ENCODE measurements at regions not wholly inside any gene's neighbourhood (a gene's known extent, or its start where the extent isn't known, plus 50 kb on each side); places are given as distances from the start of the nearest gene placed in this dataset.

- no peaks in the 10 kb centered on the region for H3K36me3 Mint-ChIP-seq (ENCODE audit: low read depth)
- H3K27me3 Mint-ChIP-seq (ENCODE audit: low read depth, poor library complexity), result no peaks in the 10 kb centered on the region
- H3K27ac Mint-ChIP-seq, result no peak overlapping the region
- no peak for DNase-seq
- H3K4me1 Mint-ChIP-seq, result no peaks in the 10 kb centered on the region
- no peak overlapping the region for H3K4me3 Mint-ChIP-seq
- no peak for TF ChIP-seq CTCF (IDR thresholded peaks at IDR 0.05)
- H3K9me3 Mint-ChIP-seq, result no peaks in the 10 kb centered on the region
Measured at GRCh38 chr21:27799861-27800260, 833.0 kb upstream of the ADAMTS5 start.

GRCh38 chr21:27796106-27796505 is 829.2 kb upstream of the ADAMTS5 start:
- no peak for DNase-seq
- Mint-ChIP-seq H3K9me3 (peaks cover 8% of the 10 kb centered on the region), H3K4me1 (no peaks in the 10 kb centered on the region), H3K27me3 (ENCODE audit: low read depth, poor library complexity) (no peaks in the 10 kb centered on the region), H3K4me3 (no peak overlapping the region), H3K36me3 (ENCODE audit: low read depth) (no peaks in the 10 kb centered on the region), H3K27ac (no peak overlapping the region)
- no peak for TF ChIP-seq CTCF (IDR thresholded peaks at IDR 0.05)

GRCh38 chr21:27795418-27795817 is 828.5 kb upstream of the ADAMTS5 start:
- peaks cover 12% of the 10 kb centered on the region for H3K9me3 Mint-ChIP-seq
- TF ChIP-seq CTCF (IDR thresholded peaks at IDR 0.05), result no peak
- no peaks in the 10 kb centered on the region for H3K27me3 Mint-ChIP-seq (ENCODE audit: low read depth, poor library complexity)
- H3K27ac Mint-ChIP-seq, result no peak overlapping the region
- no peak for DNase-seq
- no peak overlapping the region for H3K4me3 Mint-ChIP-seq
- H3K4me1 Mint-ChIP-seq, result no peaks in the 10 kb centered on the region
- no peaks in the 10 kb centered on the region for H3K36me3 Mint-ChIP-seq (ENCODE audit: low read depth)

- no peaks in the 10 kb centered on the region for H3K36me3 Mint-ChIP-seq (ENCODE audit: low read depth)
- DNase-seq, result no peak
- no peaks in the 10 kb centered on the region for H3K27me3 Mint-ChIP-seq (ENCODE audit: low read depth, poor library complexity)
- H3K4me3 Mint-ChIP-seq, result no peak overlapping the region
- H3K9me3 Mint-ChIP-seq, result peaks cover 17% of the 10 kb centered on the region
- no peak for TF ChIP-seq CTCF (IDR thresholded peaks at IDR 0.05)
- peak overlapping the region; percentile 9 for H3K27ac Mint-ChIP-seq
- H3K4me1 Mint-ChIP-seq, result no peaks in the 10 kb centered on the region
Measured at GRCh38 chr21:27793901-27794300, 827.0 kb upstream of the ADAMTS5 start.

- no peak for DNase-seq
- Mint-ChIP-seq H3K36me3 (ENCODE audit: low read depth) (no peaks in the 10 kb centered on the region), H3K9me3 (peaks cover 47% of the 10 kb centered on the region), H3K27ac (no peak overlapping the region), H3K4me1 (no peaks in the 10 kb centered on the region), H3K4me3 (no peak overlapping the region), H3K27me3 (ENCODE audit: low read depth, poor library complexity) (no peaks in the 10 kb centered on the region)
- TF ChIP-seq CTCF (IDR thresholded peaks at IDR 0.05), result no peak
Measured at GRCh38 chr21:27787046-27787445, 820.2 kb upstream of the ADAMTS5 start.

- peaks cover 20% of the 10 kb centered on the region for H3K9me3 Mint-ChIP-seq
- no peak overlapping the region for H3K27ac Mint-ChIP-seq
- no peaks in the 10 kb centered on the region for H3K4me1 Mint-ChIP-seq
- no peak for DNase-seq
- no peak for TF ChIP-seq CTCF (IDR thresholded peaks at IDR 0.05)
- no peaks in the 10 kb centered on the region for H3K36me3 Mint-ChIP-seq (ENCODE audit: low read depth)
- H3K4me3 Mint-ChIP-seq, result no peak overlapping the region
- peaks cover 2% of the 10 kb centered on the region for H3K27me3 Mint-ChIP-seq (ENCODE audit: low read depth, poor library complexity)
Measured at GRCh38 chr21:27779606-27780005, 812.7 kb upstream of the ADAMTS5 start.

Measured in nephron progenitor cell (in vitro differentiated cells).